HG02885 (cell line): ENCODE measurements at regions not wholly inside any gene's neighbourhood (a gene's known extent, or its start where the extent isn't known, plus 50 kb on each side); places are given as distances from the start of the nearest gene placed in this dataset.

Experiments used
- ATAC-seq: cut with Tn5 transposase; IDR thresholded peaks from one replicate; pipeline ENCODE4 v1.9.1; 2021; ENCODE audit warnings: mild to moderate bottlenecking; ENCODE audit not compliant: unreplicated experiment, poor library complexity

DNA sequence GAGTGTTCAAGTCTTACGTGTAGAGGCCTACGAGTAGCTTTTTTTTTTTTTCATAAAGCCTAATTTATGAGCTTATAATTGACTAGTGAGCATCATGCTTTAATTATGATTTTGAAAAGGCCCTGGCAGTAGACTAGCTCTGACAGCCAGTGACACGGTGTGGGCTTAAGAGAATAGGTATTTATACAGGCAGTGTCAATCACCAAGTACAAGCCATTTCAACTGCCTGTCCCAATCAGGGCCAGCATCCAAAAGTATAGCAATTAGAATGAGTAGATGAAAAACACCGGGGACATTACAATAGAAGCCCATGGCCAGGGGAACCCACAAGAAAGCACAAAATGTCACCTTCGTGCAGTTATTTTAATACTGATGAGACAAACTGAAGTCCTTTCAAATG lies 552.8 kb downstream of the CAAP1 start:
- no peak for ATAC-seq

DNA sequence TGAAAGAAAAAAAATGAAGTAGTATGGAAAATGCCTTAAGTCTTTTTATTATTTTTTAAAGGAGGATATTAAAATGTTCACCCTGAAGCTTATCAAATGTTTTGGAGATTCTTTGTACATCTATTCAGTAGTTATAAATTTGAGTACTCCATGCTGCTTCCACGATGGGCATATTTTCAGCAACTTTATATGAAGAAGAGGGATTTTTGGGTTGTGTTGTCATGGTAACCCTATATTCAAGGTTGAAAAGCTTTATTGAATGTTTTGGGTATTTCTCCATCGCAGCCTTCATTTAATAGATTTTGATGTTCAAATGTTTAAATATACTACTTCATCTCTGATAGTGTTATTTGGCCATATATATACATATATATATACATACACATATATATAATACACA lies 557.5 kb downstream of the CAAP1 start:
- ATAC-seq = no peak

DNA sequence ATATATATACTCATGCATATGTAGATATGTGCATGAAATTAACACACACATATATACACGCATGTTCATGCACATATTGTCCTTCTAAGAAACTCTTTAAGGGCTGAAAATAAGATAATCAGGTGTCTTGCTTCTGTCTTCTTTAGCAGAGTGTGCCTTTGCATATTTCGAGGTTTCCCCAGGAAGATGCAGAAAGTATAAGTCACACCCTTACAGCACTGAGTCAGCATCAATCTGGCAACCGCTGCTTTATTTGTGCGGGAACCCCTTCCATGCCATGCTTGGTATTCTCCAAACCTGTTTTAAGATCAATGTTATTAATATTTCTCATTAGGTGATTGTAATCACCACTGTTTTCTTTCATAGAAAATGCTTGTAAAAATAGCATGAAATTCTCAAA lies 557.9 kb downstream of the CAAP1 start:
- no peak for ATAC-seq

DNA sequence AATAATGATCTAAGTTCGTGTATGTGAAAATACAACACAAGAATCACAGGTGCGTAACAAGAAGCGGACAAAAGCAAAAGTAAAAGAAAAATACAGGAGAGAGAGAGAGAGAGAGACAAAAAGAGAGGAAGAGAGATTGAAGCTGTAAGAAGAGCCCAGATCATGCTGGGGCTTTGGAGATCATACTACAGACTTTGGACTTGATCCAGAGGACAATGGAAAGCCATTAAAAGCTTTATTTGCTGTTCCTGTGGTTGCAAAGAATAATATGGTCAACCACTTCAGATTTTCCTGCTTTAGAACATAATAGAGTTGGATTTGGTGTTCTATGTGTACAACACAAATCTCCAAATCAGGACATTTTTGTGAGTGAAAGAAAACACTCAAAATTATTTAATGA lies 561.4 kb downstream of the CAAP1 start:
- ATAC-seq = no peak

DNA sequence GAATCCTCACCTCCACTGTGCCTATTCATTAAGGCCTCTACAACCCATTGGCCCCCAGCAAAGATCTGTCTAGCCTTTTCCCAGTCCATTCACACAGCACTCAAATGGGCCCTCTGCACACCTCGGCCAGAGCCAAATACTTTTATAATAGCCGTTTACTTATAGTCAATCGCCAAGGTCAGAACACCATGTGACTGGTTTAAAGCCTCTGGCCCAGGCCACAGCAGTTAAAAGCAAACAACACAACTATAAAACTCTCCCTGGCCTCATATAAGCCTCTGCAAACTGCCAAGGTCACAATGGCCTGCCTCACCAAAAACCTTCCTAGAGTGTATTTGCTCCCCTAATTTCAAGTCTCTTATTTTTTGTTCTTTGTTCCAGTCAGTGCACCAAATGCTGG lies 562.6 kb downstream of the CAAP1 start:
- no peak for ATAC-seq

DNA sequence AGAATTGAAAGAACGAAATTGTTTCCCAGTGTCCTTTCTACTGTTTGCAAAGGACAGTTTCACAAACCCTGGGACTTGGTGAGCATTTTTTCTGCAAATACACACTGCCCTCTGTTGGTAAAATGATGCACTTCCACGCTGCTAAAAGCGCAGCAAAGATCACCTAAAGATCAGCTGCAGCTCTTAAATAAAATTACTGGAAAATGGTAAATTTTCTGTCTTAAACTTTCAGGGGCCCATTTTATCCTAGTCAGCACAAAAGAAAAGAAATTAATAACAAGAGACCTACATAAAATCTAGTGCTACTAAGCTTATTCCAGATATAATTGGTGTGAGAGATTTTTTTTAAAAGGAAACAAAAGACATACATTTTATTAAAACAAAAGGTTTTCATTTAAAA lies 566.0 kb downstream of the CAAP1 start:
- peak; percentile 80 for ATAC-seq

DNA sequence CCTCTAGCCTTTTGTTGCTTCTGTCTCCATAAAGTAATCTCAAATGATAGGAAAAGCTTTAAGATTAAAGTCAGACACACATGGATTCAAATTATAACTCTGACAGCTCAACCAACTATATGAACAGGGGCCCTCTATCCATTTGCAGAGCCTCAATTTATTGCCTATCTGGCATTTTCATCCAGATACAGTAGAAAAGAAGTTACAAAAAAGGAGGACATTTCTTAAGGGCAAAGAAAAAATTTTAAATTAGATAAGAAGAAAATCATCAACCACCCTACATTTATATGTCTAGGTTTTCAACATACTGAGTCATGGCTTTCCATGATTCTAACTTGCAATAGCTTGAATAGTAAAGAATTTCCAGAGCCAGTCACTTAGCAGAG lies 567.2 kb downstream of the CAAP1 start:
- ATAC-seq = no peak

DNA sequence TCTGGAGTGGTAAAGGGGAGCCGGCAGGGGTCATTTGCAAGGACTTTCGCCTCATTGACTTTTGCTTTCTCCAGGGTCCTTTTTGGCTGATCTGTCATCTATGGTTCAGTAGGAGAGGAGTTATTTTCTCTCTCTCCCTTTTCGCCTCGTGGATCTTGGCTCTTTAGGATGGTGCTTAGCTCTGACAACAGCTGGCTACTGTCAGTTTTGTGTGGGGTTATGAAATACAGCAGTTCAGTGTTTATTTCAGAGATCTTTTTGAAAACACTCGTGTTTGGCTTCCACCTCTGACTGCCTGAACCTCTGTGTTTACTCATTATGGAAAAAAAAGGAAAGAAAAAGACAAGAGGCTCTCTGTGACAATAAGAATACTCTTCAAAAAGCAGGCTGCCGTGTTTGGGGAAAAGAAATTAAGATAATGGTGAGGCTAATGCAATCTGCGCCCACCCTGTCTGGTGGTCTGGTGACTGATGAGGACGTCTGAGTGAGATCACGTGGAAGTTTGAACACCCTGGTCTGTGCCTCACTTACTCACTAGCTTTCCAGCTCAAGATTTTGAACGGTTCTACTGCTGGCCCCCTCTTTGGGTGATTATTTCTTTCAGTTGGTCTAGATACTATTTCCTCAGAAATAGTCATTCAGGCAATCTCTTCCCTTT lies 567.7 kb downstream of the CAAP1 start:
- no peak for ATAC-seq

DNA sequence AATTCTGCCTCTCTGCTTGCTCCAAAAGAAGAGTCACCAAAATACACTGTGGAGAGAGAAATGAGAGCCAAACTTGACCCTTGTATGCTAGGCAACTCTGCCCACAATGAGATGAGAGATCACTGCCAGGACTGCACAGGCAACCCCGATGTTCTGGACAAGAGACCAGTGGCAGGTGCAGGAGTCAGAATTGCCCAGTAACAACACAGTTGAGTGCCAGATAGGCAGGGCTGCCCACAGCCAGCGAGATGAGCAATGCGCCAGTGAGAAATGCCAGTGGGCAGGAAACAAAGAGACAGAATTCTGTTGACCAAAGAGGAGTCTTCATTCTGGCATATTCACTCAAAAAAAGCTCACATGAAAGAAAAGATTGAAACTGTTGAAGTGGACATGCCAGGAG lies 570.7 kb downstream of the CAAP1 start:
- ATAC-seq = no peak

DNA sequence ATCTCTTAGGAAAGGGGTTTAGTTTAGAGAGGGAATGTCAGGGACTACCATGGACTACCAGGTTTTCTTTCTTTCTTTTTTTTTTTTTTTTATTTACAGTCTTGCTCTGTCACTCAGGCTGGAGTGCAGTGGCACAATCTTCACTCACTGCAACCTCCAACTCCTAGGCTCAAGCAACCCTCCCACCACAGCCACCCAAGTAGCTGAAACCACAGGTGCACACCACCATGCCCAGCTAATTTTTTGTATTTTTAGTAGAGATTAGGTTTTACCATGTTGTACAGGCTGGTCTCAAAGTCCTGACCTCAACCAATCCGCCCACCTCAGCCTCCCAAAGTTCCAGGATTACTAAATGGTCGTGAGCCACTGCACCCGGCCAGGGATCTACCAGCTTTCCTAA lies 572.7 kb downstream of the CAAP1 start:
- ATAC-seq = no peak

DNA sequence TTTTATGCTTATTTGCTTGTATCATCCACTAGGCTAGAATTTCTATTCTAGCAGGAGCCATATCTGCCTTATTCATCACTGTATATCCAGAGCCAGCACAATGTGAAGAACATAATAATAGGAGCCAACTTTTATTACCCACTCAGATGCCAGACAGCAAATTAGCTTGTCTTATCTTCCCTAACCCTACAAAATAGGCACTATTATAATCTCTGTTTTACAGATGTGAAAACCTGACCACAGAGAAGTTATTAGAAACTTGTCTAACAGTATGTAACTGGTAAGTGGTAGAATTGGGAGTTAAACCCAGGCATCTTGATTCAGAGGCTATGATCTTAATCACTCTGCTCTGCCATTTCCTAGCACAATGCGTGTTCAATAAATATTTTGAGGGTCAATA lies 579.5 kb downstream of the CAAP1 start:
- no peak for ATAC-seq

DNA sequence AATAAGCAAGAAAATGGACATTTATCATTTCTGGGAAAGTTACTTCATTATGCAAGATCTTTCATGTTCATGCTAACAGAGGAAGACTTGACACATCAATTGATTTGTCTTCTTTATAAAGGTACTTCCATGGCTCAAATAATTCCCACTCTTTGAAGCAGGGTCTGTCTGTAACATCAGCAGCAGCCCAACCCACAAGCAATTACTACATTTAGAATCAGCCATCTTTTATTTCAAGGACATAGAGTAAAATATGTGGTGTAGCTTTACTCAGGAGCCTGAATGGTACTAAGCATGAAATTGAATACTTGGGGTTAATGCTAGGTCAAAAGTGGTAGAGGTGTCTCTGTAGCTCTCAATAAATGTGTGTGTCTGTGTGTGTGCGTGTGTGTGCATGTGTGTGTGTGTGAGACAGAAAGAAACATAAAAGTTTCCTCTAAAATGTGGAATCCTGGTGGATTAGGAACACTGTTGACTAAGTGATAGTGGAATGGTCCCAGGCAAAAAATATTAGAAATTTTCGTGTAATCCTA lies 581.1 kb downstream of the CAAP1 start:
- no peak for ATAC-seq

DNA sequence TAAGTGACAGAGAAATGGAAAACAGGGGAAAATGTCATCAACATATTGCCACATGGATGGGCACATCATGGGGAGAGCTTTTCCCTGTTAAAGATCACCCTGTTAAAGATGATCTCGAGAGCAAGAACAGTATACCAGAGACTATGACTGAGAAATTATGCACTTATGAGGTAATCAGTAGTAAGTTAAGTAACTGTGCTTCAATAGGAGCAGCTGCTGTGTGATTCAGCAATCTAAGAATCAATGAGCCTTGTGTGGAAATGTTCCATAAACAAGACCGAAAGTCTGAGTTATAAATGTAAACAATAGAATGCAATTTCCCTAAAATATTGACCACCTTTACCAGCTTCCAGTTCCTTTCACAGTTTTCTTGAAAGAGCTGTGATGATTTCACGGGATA lies 582.3 kb downstream of the CAAP1 start:
- no peak for ATAC-seq

DNA sequence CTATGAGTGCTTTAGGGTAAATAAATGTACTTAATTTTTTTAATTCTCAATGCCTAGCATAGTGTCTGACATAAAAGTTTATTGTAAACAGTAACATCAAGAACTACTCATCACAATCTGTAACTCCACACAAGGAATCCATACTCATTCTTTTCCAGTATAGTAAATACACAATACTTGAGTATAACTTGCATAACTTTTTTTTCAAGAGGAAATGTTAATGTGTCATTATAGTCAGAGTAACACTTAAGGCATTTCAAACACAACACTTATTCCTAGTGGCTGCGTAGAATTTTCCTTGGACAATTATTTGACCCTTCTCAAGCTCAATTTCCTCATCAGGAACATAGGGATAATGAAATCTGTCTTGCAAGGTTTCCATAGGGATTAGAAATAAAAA lies 584.3 kb downstream of the CAAP1 start:
- ATAC-seq = no peak

DNA sequence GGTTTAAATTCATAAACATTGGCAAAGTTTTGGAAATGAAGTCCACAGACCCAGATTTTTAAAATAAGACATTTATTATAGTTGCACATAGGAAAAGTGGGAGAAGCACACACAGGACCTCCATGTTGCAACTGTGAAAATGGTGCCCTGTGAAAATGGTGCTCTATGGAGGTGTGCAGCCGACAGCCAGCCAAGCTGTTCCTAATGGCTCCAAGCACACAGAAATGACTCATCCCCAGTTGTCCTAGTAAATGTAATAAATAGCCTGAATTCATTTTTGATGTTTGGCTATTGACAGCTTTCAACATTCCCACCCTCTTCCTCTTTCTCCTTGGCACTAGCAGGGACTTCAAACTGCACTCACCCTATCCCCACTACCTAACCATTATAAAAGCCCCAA lies 590.9 kb downstream of the CAAP1 start:
- ATAC-seq = no peak

DNA sequence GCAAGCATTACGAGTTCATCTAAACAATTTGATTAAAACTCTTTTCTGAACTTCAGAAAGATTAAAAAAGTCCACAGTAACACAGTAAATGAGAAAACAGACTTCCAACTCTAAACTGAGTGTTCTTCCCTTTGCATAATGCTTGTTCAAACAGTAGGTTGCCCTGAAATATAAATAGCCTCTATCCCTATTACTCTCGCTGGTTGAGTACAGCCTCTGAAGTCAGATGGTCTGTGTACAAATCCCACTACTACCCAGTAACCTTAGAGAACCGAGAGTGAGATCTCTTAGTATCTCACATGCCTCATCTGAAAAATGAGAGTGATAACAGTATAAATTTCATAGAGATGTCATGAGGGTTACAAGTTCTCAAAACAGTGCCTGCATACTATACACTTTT lies 591.6 kb downstream of the CAAP1 start:
- no peak for ATAC-seq

DNA sequence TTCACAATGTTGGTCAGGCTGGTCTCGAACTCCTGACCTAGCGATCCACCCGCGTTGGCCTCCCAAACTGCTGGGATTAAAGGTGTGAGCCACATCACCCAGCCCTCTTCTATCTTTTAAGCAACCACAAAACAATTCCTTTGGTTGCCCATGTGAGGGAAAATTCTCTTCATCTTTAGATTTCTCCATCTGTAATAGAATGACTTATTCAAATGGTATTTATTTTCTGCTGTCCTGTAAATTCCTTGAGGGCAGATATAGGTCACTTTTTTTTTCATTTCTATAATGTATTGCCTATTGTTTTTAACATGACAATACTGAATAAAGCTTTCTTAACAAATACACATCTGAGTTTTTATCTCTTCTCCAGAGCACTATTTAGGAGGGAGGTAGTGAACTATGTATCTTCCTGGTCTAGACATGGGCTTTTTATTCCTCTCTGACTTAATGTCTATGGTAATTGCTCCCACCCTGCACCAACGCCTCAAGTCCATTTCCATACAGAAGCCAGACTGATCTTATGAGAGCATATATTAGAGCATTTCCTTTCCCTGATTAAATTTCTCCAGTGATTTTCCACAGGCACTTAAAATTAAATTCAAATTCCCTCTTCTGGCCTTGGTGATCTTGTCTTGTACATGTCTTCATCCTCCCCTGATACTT lies 595.6 kb downstream of the CAAP1 start:
- ATAC-seq = no peak

DNA sequence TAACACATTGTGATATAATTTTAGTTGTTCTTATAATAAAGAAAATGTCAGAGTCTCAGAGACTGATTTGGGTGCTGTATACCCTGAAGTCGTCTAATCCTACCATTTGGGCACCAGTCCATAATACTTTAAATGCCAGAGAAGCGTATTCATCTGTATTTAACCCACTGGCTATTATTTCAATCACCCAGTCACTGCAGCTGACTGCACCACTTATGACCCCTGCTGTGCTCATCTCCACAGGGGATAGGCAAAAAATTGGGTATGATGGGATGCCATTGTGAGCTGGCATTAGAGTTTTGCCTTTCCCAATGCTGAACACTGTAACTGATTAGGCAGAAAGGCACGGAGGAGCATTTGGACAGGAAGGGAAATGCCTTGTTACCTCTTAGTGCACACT lies 599.7 kb downstream of the CAAP1 start:
- no peak for ATAC-seq

DNA sequence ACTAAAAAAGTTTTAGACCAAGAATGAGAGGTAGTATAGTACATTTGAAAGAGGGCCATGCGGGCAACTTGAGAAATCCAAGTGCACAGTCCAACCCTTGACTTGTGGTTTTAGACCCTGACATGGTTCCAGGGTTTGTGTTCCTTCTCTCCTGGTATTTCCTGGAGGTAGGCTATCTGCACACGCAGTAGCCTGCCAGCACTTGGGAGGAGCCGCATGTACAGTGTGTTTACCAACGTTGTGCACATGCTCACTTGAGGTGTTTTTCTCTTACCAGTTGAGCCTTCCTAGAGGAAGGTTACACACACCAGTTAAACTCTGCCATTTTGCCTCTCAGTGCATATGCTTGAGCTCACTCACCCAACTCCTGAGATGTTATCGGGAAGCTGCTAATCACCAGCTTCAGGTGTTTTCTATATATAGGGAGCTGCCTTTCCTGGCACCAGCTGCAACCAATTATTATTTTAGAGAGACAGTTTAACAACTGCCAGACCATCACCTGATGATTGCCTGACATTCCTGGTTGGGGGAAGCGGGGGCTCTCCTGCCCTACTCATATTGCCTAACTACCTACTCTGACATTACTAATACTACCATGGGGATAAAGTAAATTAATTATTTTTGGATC lies 593.4 kb upstream of the TUSC1 start:
- ATAC-seq = no peak

DNA sequence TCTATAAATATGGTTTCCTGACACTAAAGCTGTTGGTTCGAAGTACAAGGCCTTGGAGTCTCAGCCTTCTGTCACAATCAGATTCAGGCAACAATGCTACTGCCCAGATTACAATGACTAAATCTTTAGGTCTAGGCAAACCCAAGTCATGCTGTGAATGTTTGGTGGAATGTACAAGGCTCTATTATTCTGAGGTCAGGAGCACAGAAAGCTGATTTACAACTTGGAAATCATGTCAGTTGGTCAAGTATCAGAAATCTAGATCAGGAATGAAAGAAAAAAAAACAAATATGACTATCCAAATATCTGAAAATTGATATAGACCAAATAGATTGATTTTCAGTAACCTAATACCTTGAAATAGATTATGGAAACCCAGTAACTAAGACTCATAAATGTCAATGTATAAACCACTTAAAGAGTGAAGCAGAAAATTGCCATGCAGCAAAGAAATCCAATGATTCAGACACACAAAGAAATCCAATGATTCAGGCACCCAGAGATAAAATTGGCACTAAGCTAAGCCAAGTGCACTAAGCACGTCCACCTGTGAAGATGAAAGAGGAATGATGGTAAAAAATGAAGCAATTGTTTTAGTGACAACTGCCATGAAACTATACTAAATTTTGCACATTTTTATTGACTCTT lies 588.0 kb upstream of the TUSC1 start:
- no peak for ATAC-seq
